Neural progenitor cell (in vitro differentiated cells): ENCODE measurements at regions not wholly inside any gene's neighbourhood (a gene's known extent, or its start where the extent isn't known, plus 50 kb on each side); places are given as distances from the start of the nearest gene placed in this dataset.
A peak's percentile ranks its signal among the peaks of the same experiment; 100 is the strongest.

ENCODE experiments used
- DNase-seq: peaks from one replicate; pipeline ENCODE4 v3.0.0-alpha.2; 2016; ENCODE audit warnings: low spot score
- H2AFZ ChIP-seq: fragments of 200-600 bp; sonication (generic); replicated peaks from 2 replicates; pipeline ENCODE4 v1.6.1; 2016; ENCODE audit warnings: antibody characterized with exemption
- H3F3A ChIP-seq: fragments of 200-600 bp; sonication (generic); 2 replicates; pipeline ENCODE4 v1.6.1; 2016; ENCODE audit warnings: antibody characterized with exemption, low read depth
- H3K27ac ChIP-seq: fragments of 200-600 bp; sonication (generic); 2 replicates; pipeline ENCODE4 v1.5.1; 2016; ENCODE audit warnings: mild to moderate bottlenecking
- H3K27me3 ChIP-seq: fragments of 200-600 bp; sonication (generic); 2 replicates; pipeline ENCODE4 v1.6.1; 2016; ENCODE audit warnings: mild to moderate bottlenecking, moderate library complexity
- H3K36me3 ChIP-seq: fragments of 200-600 bp; sonication (generic); 2 replicates; pipeline ENCODE4 v1.5.1; 2016
- H3K4me1 ChIP-seq: fragments of 200-600 bp; sonication (generic); 2 replicates; pipeline ENCODE4 v1.6.1; 2016; ENCODE audit warnings: mixed run types
- H3K4me2 ChIP-seq: fragments of 200-600 bp; sonication (generic); 2 replicates; pipeline ENCODE4 v1.6.1; 2016
- H3K4me3 ChIP-seq: fragments of 200-600 bp; sonication (generic); 2 replicates; pipeline ENCODE4 v1.5.1; 2016
- H3K79me2 ChIP-seq: fragments of 200-600 bp; sonication (generic); 2 replicates; pipeline ENCODE4 v1.6.1; 2016; ENCODE audit warnings: low read depth
- H3K9ac ChIP-seq: fragments of 200-600 bp; sonication (generic); 2 replicates; pipeline ENCODE4 v1.6.1; 2016
- H3K9me3 ChIP-seq: fragments of 200-600 bp; sonication (generic); 2 replicates; pipeline ENCODE4 v1.5.1; 2016; ENCODE audit warnings: low read depth
- H4K20me1 ChIP-seq: fragments of 200-600 bp; sonication (generic); 2 replicates; pipeline ENCODE4 v1.6.1; 2016; ENCODE audit warnings: low read depth
- H3K27ac Mint-ChIP-seq: 3 replicates; pipeline ENCODE4 v1.8.0; 2021; ENCODE audit warnings: mixed read lengths
- H3K27me3 Mint-ChIP-seq: 2 replicates; pipeline ENCODE4 v1.8.0; 2022; ENCODE audit warnings: low read depth, mild to moderate bottlenecking, inconsistent platforms, moderate library complexity, mixed read lengths; ENCODE audit not compliant: insufficient read depth
- H3K36me3 Mint-ChIP-seq: 3 replicates; pipeline ENCODE4 v1.8.0; 2021; ENCODE audit warnings: mixed read lengths
- H3K4me1 Mint-ChIP-seq: 3 replicates; pipeline ENCODE4 v1.8.0; 2021; ENCODE audit warnings: mixed read lengths
- H3K4me3 Mint-ChIP-seq: 3 replicates; pipeline ENCODE4 v1.8.0; 2021; ENCODE audit warnings: mild to moderate bottlenecking, moderate library complexity, mixed read lengths
- H3K9me3 Mint-ChIP-seq: 3 replicates; pipeline ENCODE4 v1.8.0; 2020; ENCODE audit warnings: mixed read lengths
- CTCF ChIP-seq: fragments of 200-600 bp; sonication (generic); IDR thresholded peaks from 2 replicates; pipeline ENCODE4 v1.5.1; 2017; ENCODE audit warnings: antibody characterized with exemption, mild to moderate bottlenecking
- EZH2 ChIP-seq: fragments of 200-600 bp; sonication (generic); IDR thresholded peaks from 2 replicates; pipeline ENCODE4 v1.6.1; 2017; ENCODE audit warnings: antibody characterized with exemption, mild to moderate bottlenecking, moderate library complexity
- EZH2phosphoT487 ChIP-seq: fragments of 200-600 bp; sonication (generic); IDR thresholded peaks from 2 replicates; pipeline ENCODE4 v1.6.1; 2017; ENCODE audit warnings: antibody characterized with exemption

- H3K4me3 Mint-ChIP-seq, result no peak overlapping the region
- TF ChIP-seq CTCF, result no peak
- no peak for TF ChIP-seq EZH2phosphoT487
- TF ChIP-seq EZH2, result no peak
- H3K4me1 Mint-ChIP-seq, result peaks cover 36% of the 10 kb centered on the region
- Histone ChIP-seq H3K4me1 (peaks cover 13% of the 10 kb centered on the region), H4K20me1 (no peaks in the 10 kb centered on the region), H2AFZ (no peak overlapping the region), H3K4me3 (no peak overlapping the region), H3K79me2 (no peaks in the 10 kb centered on the region), H3K9me3 (no peaks in the 10 kb centered on the region), H3K27me3 (no peaks in the 10 kb centered on the region), H3K4me2 (no peak overlapping the region), H3K27ac (no peak overlapping the region), H3K36me3 (no peaks in the 10 kb centered on the region), H3K9ac (no peak overlapping the region), H3F3A (no peaks in the 10 kb centered on the region)
- DNase-seq, result no peak
- no peaks in the 10 kb centered on the region for H3K9me3 Mint-ChIP-seq
- H3K36me3 Mint-ChIP-seq, result no peaks in the 10 kb centered on the region
- H3K27ac Mint-ChIP-seq, result no peak overlapping the region
- H3K27me3 Mint-ChIP-seq, result peaks cover 9% of the 10 kb centered on the region
These were observed 222.2 kb upstream of the SERP2 start for GRCh38 chr13:44151474-44151873.

- Histone ChIP-seq H3K27me3 (no peaks in the 10 kb centered on the region), H2AFZ (no peak overlapping the region), H3K9ac (no peak overlapping the region), H4K20me1 (no peaks in the 10 kb centered on the region), H3K36me3 (no peaks in the 10 kb centered on the region), H3F3A (no peaks in the 10 kb centered on the region), H3K4me3 (no peak overlapping the region), H3K9me3 (no peaks in the 10 kb centered on the region), H3K27ac (no peak overlapping the region), H3K4me1 (peaks cover 10% of the 10 kb centered on the region), H3K4me2 (no peak overlapping the region), H3K79me2 (no peaks in the 10 kb centered on the region)
- no peak for TF ChIP-seq EZH2phosphoT487
- TF ChIP-seq EZH2, result no peak
- DNase-seq, result no peak
- Mint-ChIP-seq H3K27ac (no peak overlapping the region), H3K9me3 (no peaks in the 10 kb centered on the region), H3K36me3 (no peaks in the 10 kb centered on the region), H3K27me3 (peaks cover 13% of the 10 kb centered on the region), H3K4me3 (no peak overlapping the region), H3K4me1 (peaks cover 23% of the 10 kb centered on the region)
These were observed 220.1 kb upstream of the SERP2 start for GRCh38 chr13:44153496-44153895.

DNA sequence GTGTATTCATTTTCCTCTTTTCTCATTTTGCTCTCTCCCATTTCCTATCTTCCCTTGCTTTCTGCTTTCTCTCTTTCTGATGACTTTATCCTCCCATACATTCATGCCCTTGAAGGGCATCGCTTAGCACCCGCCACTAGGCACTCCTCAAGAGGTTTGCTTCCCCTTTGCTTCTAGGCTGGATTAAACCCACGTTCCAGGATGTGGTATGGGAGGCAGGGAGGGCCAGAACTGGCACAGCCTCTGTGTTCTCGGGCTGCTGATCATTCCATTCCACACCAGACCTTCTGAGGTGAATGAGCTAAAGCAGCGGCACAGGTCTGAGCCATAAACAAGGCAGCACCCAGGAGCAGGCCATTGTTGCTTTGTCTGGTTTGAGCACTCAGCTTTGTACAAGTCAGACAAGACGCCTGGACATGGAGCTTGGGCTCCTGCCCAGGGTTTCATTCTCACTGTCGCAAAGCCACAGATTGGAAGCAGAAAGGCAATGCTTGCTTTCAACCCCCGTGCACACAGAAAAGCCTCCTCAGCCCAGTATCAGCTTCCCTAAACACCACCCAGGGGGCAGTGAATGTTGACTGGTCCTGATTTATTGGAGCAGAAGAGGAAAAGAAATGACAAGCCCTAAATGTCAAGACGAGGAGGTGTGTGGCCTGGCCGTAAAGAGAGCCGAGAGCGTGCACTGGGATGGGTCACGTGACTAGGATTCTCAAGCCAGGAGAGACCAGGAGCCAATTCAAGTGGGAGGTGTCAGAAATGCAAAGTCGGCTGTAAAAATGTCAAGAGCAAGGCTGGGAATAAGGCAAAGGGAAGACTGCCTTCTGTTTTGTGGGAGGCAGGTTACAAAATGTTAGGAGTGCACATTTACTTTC lies 218.0 kb upstream of the SERP2 start:
- no peak overlapping the region for H3K4me2 ChIP-seq
- peak; percentile 31 for DNase-seq
- peaks cover 15% of the 10 kb centered on the region for H3K4me1 Mint-ChIP-seq

More for the DNA sequence above, 218.0 kb upstream of the SERP2 start:
- H3K9me3 ChIP-seq, result no peaks in the 10 kb centered on the region
- H3K27ac ChIP-seq, result no peak overlapping the region
- no peaks in the 10 kb centered on the region for H3F3A ChIP-seq
- H4K20me1 ChIP-seq, result no peaks in the 10 kb centered on the region
- TF ChIP-seq EZH2, result no peak
- no peak for TF ChIP-seq CTCF
- TF ChIP-seq EZH2phosphoT487, result no peak
- Mint-ChIP-seq H3K27ac (peak overlapping the region; percentile 85), H3K36me3 (no peaks in the 10 kb centered on the region), H3K27me3 (peaks cover 13% of the 10 kb centered on the region), H3K4me3 (no peak overlapping the region), H3K9me3 (no peaks in the 10 kb centered on the region)
- no peaks in the 10 kb centered on the region for H3K36me3 ChIP-seq
- H3K4me1 ChIP-seq, result peaks cover 7% of the 10 kb centered on the region
- no peaks in the 10 kb centered on the region for H3K79me2 ChIP-seq
- no peak overlapping the region for H3K4me3 ChIP-seq
- peak overlapping the region; percentile 90 for H2AFZ ChIP-seq
- H3K9ac ChIP-seq, result no peak overlapping the region
- no peaks in the 10 kb centered on the region for H3K27me3 ChIP-seq
